GM12892 (cell line): ENCODE measurements at regions not wholly inside any gene's neighbourhood (a gene's known extent, or its start where the extent isn't known, plus 50 kb on each side); places are given as distances from the start of the nearest gene placed in this dataset.

ENCODE experiments used
- POLR2A ChIP-seq: IDR thresholded peaks from 2 replicates; pipeline ENCODE4 v1.6.1; 2011; ENCODE audit warnings: low read depth, low read length, control low read depth
- POLR2AphosphoS5 ChIP-seq: IDR thresholded peaks from 2 replicates; pipeline ENCODE4 v1.6.1; 2011; ENCODE audit warnings: low read depth, low read length, control low read depth
- TAF1 ChIP-seq: IDR thresholded peaks from 2 replicates; pipeline ENCODE4 v1.6.1; 2011; ENCODE audit warnings: low read depth, mild to moderate bottlenecking, control low read depth, low read length, borderline replicate concordance

GRCh38 chr6:26234421-26235301, 130.3 kb upstream of the BTN3A2 start:
- TF ChIP-seq POLR2AphosphoS5, result peak; percentile 98
- peak; percentile 90 for TF ChIP-seq POLR2A
- TF ChIP-seq TAF1, result no peak
